ENCODE measurements at regions not wholly inside any gene's neighbourhood (a gene's known extent, or its start where the extent isn't known, plus 50 kb on each side); places are given as distances from the start of the nearest gene placed in this dataset.

GRCh38 chr5:87499478-87500410 is 87.0 kb upstream of the CCNH start:
- no peak for DNase-seq
